OCI-LY7 (cell line): ENCODE measurements at regions not wholly inside any gene's neighbourhood (a gene's known extent, or its start where the extent isn't known, plus 50 kb on each side); places are given as distances from the start of the nearest gene placed in this dataset.

ENCODE experiments used
- BruUV-seq: library from RNA; stranded (reverse); fragments of 400-500 nt; replicated peaks from 2 replicates; lab custom pipeline; 2021; lab: Mats Ljungman, UMichigan
- CTCF ChIA-PET: fragments of 300-600 bp; sonication (Branson Sonifier 250); formaldehyde crosslinking; loops from one replicate; lab custom pipeline; 2022; ENCODE audit warnings: antibody characterized with exemption; ENCODE audit not compliant: unreplicated experiment; lab: Charles Lee
- POLR2A ChIA-PET: fragments of 300-600 bp; sonication (Branson Sonifier 250); formaldehyde crosslinking; loops from one replicate; lab custom pipeline; 2022; ENCODE audit warnings: antibody characterized with exemption; lab: Charles Lee
- DNase-seq: peaks from one replicate; pipeline ENCODE4 v3.0.0-alpha.2; 2015; ENCODE audit warnings: low spot score
- H2AFZ ChIP-seq: fragments of 200-600 bp; sonication (generic), shearing (Covaris generic); 2 replicates; pipeline ENCODE4 v1.6.1; 2014; ENCODE audit warnings: mild to moderate bottlenecking, antibody characterized with exemption, low read length, moderate library complexity
- H3K27ac ChIP-seq: fragments of 200-600 bp; sonication (generic); 2 replicates; pipeline ENCODE4 v1.5.1; 2014; ENCODE audit warnings: mixed run types, low read depth, mild to moderate bottlenecking, moderate library complexity, low read length, inconsistent platforms; ENCODE audit not compliant: poor library complexity, severe bottlenecking
- H3K36me3 ChIP-seq: fragments of 200-600 bp; sonication (generic); 2 replicates; pipeline ENCODE4 v1.6.1; 2014; ENCODE audit warnings: mild to moderate bottlenecking, antibody characterized with exemption, low read length, moderate library complexity, mixed read lengths; ENCODE audit not compliant: insufficient read depth
- H3K4me1 ChIP-seq: fragments of 200-600 bp; sonication (generic); 2 replicates; pipeline ENCODE4 v1.5.1; 2014; ENCODE audit warnings: mild to moderate bottlenecking, low read length; ENCODE audit not compliant: insufficient read depth, poor library complexity, severe bottlenecking
- H3K4me2 ChIP-seq: fragments of 200-600 bp; sonication (generic); 2 replicates; pipeline ENCODE4 v1.6.1; 2014; ENCODE audit warnings: mild to moderate bottlenecking, low read length
- H3K4me3 ChIP-seq: fragments of 200-600 bp; sonication (generic); 2 replicates; pipeline ENCODE4 v1.5.1; 2014; ENCODE audit warnings: mild to moderate bottlenecking, low read depth, low read length; ENCODE audit not compliant: poor library complexity, severe bottlenecking
- H3K79me2 ChIP-seq: fragments of 200-600 bp; sonication (generic); 2 replicates; pipeline ENCODE4 v1.6.1; 2016; ENCODE audit warnings: low read depth, mild to moderate bottlenecking, low read length, moderate library complexity, mixed read lengths; ENCODE audit not compliant: insufficient read depth
- H3K9me2 ChIP-seq: fragments of 200-600 bp; sonication (generic); 2 replicates; pipeline ENCODE4 v1.6.1; 2016; ENCODE audit warnings: mild to moderate bottlenecking, low read length, mixed read lengths; ENCODE audit not compliant: insufficient read depth
- H3K9me3 ChIP-seq: fragments of 200-600 bp; sonication (generic); 2 replicates; pipeline ENCODE4 v1.6.1; 2014; ENCODE audit warnings: mild to moderate bottlenecking, mixed run types, low read length, mixed read lengths
- H4K20me1 ChIP-seq: fragments of 200-600 bp; sonication (generic); 2 replicates; pipeline ENCODE4 v1.6.1; 2014; ENCODE audit warnings: mild to moderate bottlenecking, antibody characterized with exemption, low read length, moderate library complexity, mixed read lengths; ENCODE audit not compliant: insufficient read depth
- CTCF ChIP-seq: fragments of 200-600 bp; sonication (generic); conservative IDR thresholded peaks from 2 replicates; pipeline ENCODE4 v1.5.1; 2014; ENCODE audit warnings: mild to moderate bottlenecking, antibody characterized with exemption, low read length, moderate library complexity, mixed read lengths
- EZH2phosphoT487 ChIP-seq: fragments of 200-600 bp; sonication (generic); IDR thresholded peaks from 2 replicates; pipeline ENCODE4 v1.6.1; 2018; ENCODE audit warnings: low read depth, borderline replicate concordance, mild to moderate bottlenecking, mixed run types, antibody characterized with exemption, low read length, moderate library complexity, mixed read lengths
- intact Hi-C: fragments of 100-400 bp; cut with micrococcal nuclease; formaldehyde crosslinking; loops from one replicate; pipeline ENCODE4 v1.10.0; 2022; ENCODE audit not compliant: unreplicated experiment

- ChIA-PET CTCF (no interaction called here), POLR2A (no interaction called here)
- no TSS peak for BruUV-seq
These were observed 136.7 kb downstream of the CENPF start for GRCh38 chr1:214739621-214740238.

GRCh38 chr1:214740471-214740870 is 137.5 kb downstream of the CENPF start:
- Histone ChIP-seq H4K20me1 (no peaks in the 10 kb centered on the region), H3K4me1 (no peaks in the 10 kb centered on the region), H3K9me2 (no peaks in the 10 kb centered on the region), H3K27ac (no peak overlapping the region), H3K79me2 (no peaks in the 10 kb centered on the region), H2AFZ (no peak overlapping the region), H3K9me3 (no peaks in the 10 kb centered on the region), H3K4me3 (no peak overlapping the region), H3K4me2 (no peak overlapping the region), H3K36me3 (no peaks in the 10 kb centered on the region)
- ChIA-PET CTCF (no interaction called here), POLR2A (no interaction called here)
- no peak for TF ChIP-seq EZH2phosphoT487
- no peak for TF ChIP-seq CTCF
- no peak for DNase-seq
- no TSS peak for BruUV-seq
- intact Hi-C loops, result no loop called here

More at GRCh38 chr1:214739621-214740238, 136.7 kb downstream of the CENPF start:
- H3K27ac ChIP-seq, result no peak overlapping the region
- H3K79me2 ChIP-seq, result no peaks in the 10 kb centered on the region
- H3K9me2 ChIP-seq, result no peaks in the 10 kb centered on the region
- no peak overlapping the region for H3K4me2 ChIP-seq
- TF ChIP-seq EZH2phosphoT487 (no peak), CTCF (no peak)
- H3K9me3 ChIP-seq, result no peaks in the 10 kb centered on the region
- no peak for DNase-seq
- no peaks in the 10 kb centered on the region for H4K20me1 ChIP-seq
- no peak overlapping the region for H3K4me3 ChIP-seq
- intact Hi-C loops, result no loop called here
- no peak overlapping the region for H2AFZ ChIP-seq
- H3K4me1 ChIP-seq, result no peaks in the 10 kb centered on the region
- no peaks in the 10 kb centered on the region for H3K36me3 ChIP-seq

GRCh38 chr1:214747050-214747635 is 144.1 kb downstream of the CENPF start:
- Histone ChIP-seq H3K4me3 (no peak overlapping the region), H3K4me2 (no peak overlapping the region), H4K20me1 (no peaks in the 10 kb centered on the region), H3K36me3 (no peaks in the 10 kb centered on the region), H3K79me2 (no peaks in the 10 kb centered on the region), H3K4me1 (no peaks in the 10 kb centered on the region), H3K9me3 (no peaks in the 10 kb centered on the region), H3K9me2 (no peaks in the 10 kb centered on the region), H3K27ac (no peak overlapping the region), H2AFZ (no peak overlapping the region)
- DNase-seq, result no peak
- intact Hi-C loops, result no loop called here
- CTCF ChIA-PET, result no interaction called here
- POLR2A ChIA-PET, result interaction anchor here (0.7 kb wide), 1 partner anchor 371 kb away, joined by 4 read pairs; no protein-coding TSS in a partner anchor
- BruUV-seq, result no TSS peak
- 0 out of 2 replicates have a peak, but pooled peaks have one; percentile 16 for TF ChIP-seq CTCF
- no peak for TF ChIP-seq EZH2phosphoT487
